Mesenchymal stem cell (in vitro differentiated cells and primary cell): ENCODE measurements at regions not wholly inside any gene's neighbourhood (a gene's known extent, or its start where the extent isn't known, plus 50 kb on each side); places are given as distances from the start of the nearest gene placed in this dataset.

Source experiments
- DNase-seq: peaks from one replicate; pipeline ENCODE4 v3.0.0-alpha.2; 2013
- H2AFZ ChIP-seq: one replicate; pipeline ENCODE4 v1.6.1; 2013; ENCODE audit warnings: low read depth, mild to moderate bottlenecking, control low read depth, inconsistent platforms, low read length, moderate library complexity
- H2AK5ac ChIP-seq: 2 replicates; pipeline ENCODE4 v1.6.1; 2013; ENCODE audit warnings: low read length, moderate library complexity, mild to moderate bottlenecking, inconsistent platforms; ENCODE audit not compliant: severe bottlenecking
- H2BK120ac ChIP-seq: one replicate; pipeline ENCODE4 v1.6.1; 2013; ENCODE audit warnings: low read depth, mild to moderate bottlenecking, inconsistent platforms, low read length, moderate library complexity
- H2BK12ac ChIP-seq, 2 experiments: one replicate each; pipeline ENCODE4 v1.6.1; 2013; ENCODE audit warnings: inconsistent platforms in 2 of 2, low read length in 2 of 2, mild to moderate bottlenecking in 2 of 2, moderate library complexity in 2 of 2, control low read depth in 1 of 2
- H2BK15ac ChIP-seq: one replicate; pipeline ENCODE4 v1.6.1; 2013; ENCODE audit warnings: mild to moderate bottlenecking, low read depth, inconsistent platforms; ENCODE audit not compliant: poor library complexity, severe bottlenecking
- H2BK5ac ChIP-seq: 2 replicates; pipeline ENCODE4 v1.6.1; 2013; ENCODE audit warnings: low read depth, mild to moderate bottlenecking, low read length, control low read depth, inconsistent platforms; ENCODE audit not compliant: poor library complexity, severe bottlenecking
- H3K14ac ChIP-seq, 2 experiments: one replicate each; pipeline ENCODE4 v1.6.1; 2013; ENCODE audit warnings: inconsistent platforms in 2 of 2, low read length in 2 of 2, control low read depth in 1 of 2, mild to moderate bottlenecking in 1 of 2, moderate library complexity in 1 of 2
- H3K18ac ChIP-seq, 2 experiments: one replicate each; pipeline ENCODE4 v1.6.1; 2013; ENCODE audit warnings: inconsistent platforms in 2 of 2, low read length in 2 of 2, control low read depth in 1 of 2, low read depth in 1 of 2, mild to moderate bottlenecking in 1 of 2
- H3K23ac ChIP-seq, 2 experiments: one replicate each; pipeline ENCODE4 v1.6.1; 2013; ENCODE audit warnings: inconsistent platforms in 2 of 2, low read length in 2 of 2, mild to moderate bottlenecking in 2 of 2, moderate library complexity in 2 of 2, control low read depth in 1 of 2
- H3K27ac ChIP-seq: 2 replicates; pipeline ENCODE4 v1.5.1; 2013; ENCODE audit warnings: mild to moderate bottlenecking, moderate library complexity, low read length, control low read depth, inconsistent platforms; ENCODE audit not compliant: poor library complexity, severe bottlenecking
- H3K27me3 ChIP-seq, 2 experiments: 2 replicates each; pipeline versions ENCODE4 v1.6.1 to v1.7.0; 2013; ENCODE audit warnings: low read length in 2 of 2, mild to moderate bottlenecking in 2 of 2, moderate library complexity in 2 of 2, control low read depth in 1 of 2, inconsistent platforms in 1 of 2; ENCODE audit not compliant: control insufficient read depth in 1 of 2, insufficient read depth in 1 of 2
- H3K36me3 ChIP-seq, 2 experiments: 2 replicates each; pipeline versions ENCODE4 v1.6.1 to v1.7.0; 2013; ENCODE audit warnings: low read length in 2 of 2, control low read depth in 1 of 2, inconsistent platforms in 1 of 2, low read depth in 1 of 2, mild to moderate bottlenecking in 1 of 2; ENCODE audit not compliant: insufficient read depth in 2 of 2, control insufficient read depth in 1 of 2
- H3K4ac ChIP-seq, 2 experiments: one replicate each; pipeline ENCODE4 v1.6.1; 2013; ENCODE audit warnings: inconsistent platforms in 2 of 2, low read length in 2 of 2, mild to moderate bottlenecking in 2 of 2, moderate library complexity in 2 of 2, control low read depth in 1 of 2, low read depth in 1 of 2
- H3K4me1 ChIP-seq: 2 replicates; pipeline ENCODE4 v1.6.1; 2013; ENCODE audit warnings: low read depth, low read length, control low read depth; ENCODE audit not compliant: control insufficient read depth, insufficient read depth
- H3K4me2 ChIP-seq: 2 replicates; pipeline ENCODE4 v1.6.1; 2013; ENCODE audit warnings: low read length, mild to moderate bottlenecking, inconsistent platforms; ENCODE audit not compliant: poor library complexity, severe bottlenecking
- H3K4me3 ChIP-seq, 2 experiments: 2 replicates each; pipeline versions ENCODE4 v1.5.1 to v1.7.0; 2013; ENCODE audit warnings: low read length in 2 of 2, mild to moderate bottlenecking in 2 of 2, control low read depth in 1 of 2, low read depth in 1 of 2; ENCODE audit not compliant: insufficient read depth in 1 of 2
- H3K79me1 ChIP-seq: replicated peaks from 2 replicates; pipeline ENCODE4 v1.6.1; 2013; ENCODE audit warnings: mild to moderate bottlenecking, control low read depth, low read length, inconsistent platforms; ENCODE audit not compliant: poor library complexity, severe bottlenecking
- H3K9ac ChIP-seq: 2 replicates; pipeline ENCODE4 v1.7.0; 2013; ENCODE audit warnings: mild to moderate bottlenecking, low read length, moderate library complexity
- H3K9me3 ChIP-seq: 2 replicates; pipeline ENCODE4 v1.7.0; 2013; ENCODE audit warnings: mild to moderate bottlenecking, low read length; ENCODE audit not compliant: control insufficient read depth
- H4K8ac ChIP-seq: one replicate; pipeline ENCODE4 v1.6.1; 2013; ENCODE audit warnings: inconsistent platforms, mild to moderate bottlenecking, low read length, moderate library complexity
- H4K91ac ChIP-seq: one replicate; pipeline ENCODE4 v1.6.1; 2013; ENCODE audit warnings: mild to moderate bottlenecking, low read length, inconsistent platforms
- WGBS: methylation state at CpG from one replicate; pipeline ENCODE4 v1.1.7; 2013; ENCODE audit warnings: mixed read lengths; 5-methylcytosine and 5-hydroxymethylcytosine counted together

GRCh38 chr2:107338059-107338458 is 452.1 kb upstream of the ST6GAL2 start:
- Histone ChIP-seq H3K23ac (no peak overlapping the region), H3K4me1 (no peaks in the 10 kb centered on the region), H3K9ac (peak overlapping the region; percentile 72), H4K91ac (no peak overlapping the region), H3K4me3 (no peak overlapping the region), H3K27ac (no peak overlapping the region), H2BK15ac (no peak overlapping the region), H2BK12ac (no peak overlapping the region), H3K4ac (no peak overlapping the region), H3K4me2 (no peak overlapping the region), H4K8ac (no peak overlapping the region), H3K14ac (no peak overlapping the region), H2AK5ac (no peak overlapping the region), H3K18ac (no peak overlapping the region), H3K36me3 (no peaks in the 10 kb centered on the region), H3K79me1 (no peaks in the 10 kb centered on the region), H2BK120ac (no peak overlapping the region), H3K27me3 (no peaks in the 10 kb centered on the region), H3K9me3 (peaks cover 26% of the 10 kb centered on the region), H2BK5ac (no peak overlapping the region), H2AFZ (no peak overlapping the region)
- 77% methylated on average over 1 of the region's 3 CpGs for WGBS
- DNase-seq: no peak

GRCh38 chr2:107338571-107338970 is 452.6 kb upstream of the ST6GAL2 start:
- no peak overlapping the region for H3K14ac ChIP-seq
- no peak overlapping the region for H4K8ac ChIP-seq
- H2AK5ac ChIP-seq: no peak overlapping the region
- H3K4me2 ChIP-seq: no peak overlapping the region
- no peaks in the 10 kb centered on the region for H3K4me1 ChIP-seq
- no peak overlapping the region for H2BK12ac ChIP-seq
- no peak overlapping the region for H3K4me3 ChIP-seq
- H2AFZ ChIP-seq: no peak overlapping the region
- no peaks in the 10 kb centered on the region for H3K36me3 ChIP-seq
- peaks cover 29% of the 10 kb centered on the region for H3K9me3 ChIP-seq
- whole genome bisulfite sequencing: 63% methylated on average over 1 of the region's 6 CpGs
- H3K4ac ChIP-seq: no peak overlapping the region
- H2BK5ac ChIP-seq: no peak overlapping the region
- H3K27me3 ChIP-seq: no peaks in the 10 kb centered on the region
- no peak for DNase-seq
- no peak overlapping the region for H3K23ac ChIP-seq
- H3K18ac ChIP-seq: no peak overlapping the region
- H2BK15ac ChIP-seq: no peak overlapping the region
- no peak overlapping the region for H2BK120ac ChIP-seq
- H3K9ac ChIP-seq: peak overlapping the region; percentile 72
- no peak overlapping the region for H3K27ac ChIP-seq
- H4K91ac ChIP-seq: no peak overlapping the region
- no peaks in the 10 kb centered on the region for H3K79me1 ChIP-seq

GRCh38 chr2:107340955-107341354 is 455.0 kb upstream of the ST6GAL2 start:
- no peak overlapping the region for H3K4me3 ChIP-seq

GRCh38 chr2:107349329-107349728 is 463.4 kb upstream of the ST6GAL2 start:
- no peak overlapping the region for H3K27ac ChIP-seq
- H2AFZ ChIP-seq: no peak overlapping the region
- no peaks in the 10 kb centered on the region for H3K4me1 ChIP-seq
- DNase-seq: no peak
- no peak overlapping the region for H3K4ac ChIP-seq
- no peaks in the 10 kb centered on the region for H3K79me1 ChIP-seq
- no peaks in the 10 kb centered on the region for H3K36me3 ChIP-seq
- 89% methylated on average over 4 of the region's 4 CpGs for WGBS
- no peak overlapping the region for H3K9ac ChIP-seq
- no peak overlapping the region for H3K18ac ChIP-seq
- no peak overlapping the region for H3K14ac ChIP-seq
- H3K9me3 ChIP-seq: peaks cover 18% of the 10 kb centered on the region
- H3K4me2 ChIP-seq: no peak overlapping the region
- no peak overlapping the region for H3K4me3 ChIP-seq
- H3K27me3 ChIP-seq: no peaks in the 10 kb centered on the region
- H2BK12ac ChIP-seq: no peak overlapping the region
- no peak overlapping the region for H2BK15ac ChIP-seq
- H4K8ac ChIP-seq: no peak overlapping the region
- H3K23ac ChIP-seq: no peak overlapping the region
- no peak overlapping the region for H4K91ac ChIP-seq
- no peak overlapping the region for H2AK5ac ChIP-seq
- no peak overlapping the region for H2BK5ac ChIP-seq
- no peak overlapping the region for H2BK120ac ChIP-seq

More at GRCh38 chr2:107340955-107341354, 455.0 kb upstream of the ST6GAL2 start:
- Histone ChIP-seq H4K8ac (no peak overlapping the region), H2BK12ac (no peak overlapping the region), H2BK5ac (no peak overlapping the region), H3K23ac (no peak overlapping the region), H3K4me1 (no peaks in the 10 kb centered on the region), H3K4me2 (no peak overlapping the region), H3K14ac (no peak overlapping the region), H3K79me1 (no peaks in the 10 kb centered on the region), H2BK15ac (no peak overlapping the region), H2BK120ac (no peak overlapping the region), H4K91ac (no peak overlapping the region), H2AFZ (no peak overlapping the region), H3K9me3 (peaks cover 29% of the 10 kb centered on the region), H3K27me3 (no peaks in the 10 kb centered on the region), H3K4ac (no peak overlapping the region), H3K36me3 (no peaks in the 10 kb centered on the region), H3K27ac (no peak overlapping the region), H3K18ac (no peak overlapping the region), H3K9ac (no peak overlapping the region), H2AK5ac (no peak overlapping the region)
- no peak for DNase-seq
- WGBS: 80% methylated on average over 1 of the region's 2 CpGs
